HL-60 (cell line): ENCODE measurements at regions not wholly inside any gene's neighbourhood (a gene's known extent, or its start where the extent isn't known, plus 50 kb on each side); places are given as distances from the start of the nearest gene placed in this dataset.

ENCODE experiments used
- DNase-seq, 2 experiments: peaks; one replicate each; pipeline ENCODE4 v3.0.0-alpha.2; 2010 to 2020; ENCODE audit warnings: low read depth in 1 of 2, low spot score in 1 of 2
- H3K27ac ChIP-seq: fragments of 250-450 bp; sonication (Bioruptor Pico); replicated peaks from 2 replicates; pipeline ENCODE4 v1.5.1; 2020; ENCODE audit warnings: mild to moderate bottlenecking, moderate library complexity
- H3K27me3 ChIP-seq: fragments of 250-450 bp; sonication (Bioruptor Pico); 2 replicates; pipeline ENCODE4 v1.5.1; 2021; ENCODE audit warnings: mild to moderate bottlenecking, moderate library complexity; ENCODE audit not compliant: insufficient read depth, poor library complexity, severe bottlenecking
- H3K4me3 ChIP-seq: replicated peaks from 2 replicates; pipeline ENCODE4 v1.5.1; 2011; ENCODE audit warnings: mild to moderate bottlenecking, control low read depth, low read length; ENCODE audit not compliant: insufficient read depth
- CTCF ChIP-seq: IDR thresholded peaks from one replicate; pipeline ENCODE4 v1.5.1; 2011; ENCODE audit warnings: low read length, control low read depth, inconsistent platforms; ENCODE audit not compliant: insufficient read depth
- GABPA ChIP-seq: IDR thresholded peaks from 2 replicates; pipeline ENCODE4 v1.6.1; 2012; ENCODE audit warnings: low read depth
- POLR2AphosphoS5 ChIP-seq: IDR thresholded peaks from 2 replicates; pipeline ENCODE4 v1.6.1; 2012; ENCODE audit warnings: low read depth
- REST ChIP-seq: IDR thresholded peaks from 2 replicates; pipeline ENCODE4 v1.6.1; 2012; ENCODE audit warnings: low read depth; ENCODE audit not compliant: insufficient replicate concordance
- SPI1 ChIP-seq: IDR thresholded peaks from 2 replicates; pipeline ENCODE4 v1.6.1; 2012; ENCODE audit warnings: low read depth, mild to moderate bottlenecking, borderline replicate concordance

DNA sequence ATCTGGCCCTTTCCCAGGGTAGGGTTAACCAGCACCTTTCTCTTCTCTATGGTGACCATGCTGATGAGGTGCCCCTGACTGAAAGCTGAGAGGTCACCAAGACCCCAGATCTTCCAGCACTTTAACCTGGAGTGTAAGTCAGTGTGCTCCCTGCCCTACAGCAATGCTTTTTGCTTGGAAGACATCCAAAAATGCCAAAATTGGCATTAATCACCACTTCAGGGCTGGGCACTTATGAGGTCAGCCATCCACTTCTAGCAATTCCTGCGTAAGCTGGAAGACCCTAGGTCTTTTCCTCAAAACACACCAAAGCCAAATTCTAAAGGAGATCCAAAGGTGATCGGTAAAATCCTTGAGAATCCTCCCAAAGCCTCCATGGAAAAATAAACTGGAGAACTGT lies 81.2 kb upstream of the LOC128125822 start:
- no peaks in the 10 kb centered on the region for H3K27me3 ChIP-seq
- H3K27ac ChIP-seq: no peak overlapping the region
- no peak overlapping the region for H3K4me3 ChIP-seq
- TF ChIP-seq CTCF: no peak
- no peak for TF ChIP-seq REST
- TF ChIP-seq GABPA: no peak
- no peak for TF ChIP-seq POLR2AphosphoS5
- TF ChIP-seq SPI1: no peak
- DNase-seq: no peak

DNA sequence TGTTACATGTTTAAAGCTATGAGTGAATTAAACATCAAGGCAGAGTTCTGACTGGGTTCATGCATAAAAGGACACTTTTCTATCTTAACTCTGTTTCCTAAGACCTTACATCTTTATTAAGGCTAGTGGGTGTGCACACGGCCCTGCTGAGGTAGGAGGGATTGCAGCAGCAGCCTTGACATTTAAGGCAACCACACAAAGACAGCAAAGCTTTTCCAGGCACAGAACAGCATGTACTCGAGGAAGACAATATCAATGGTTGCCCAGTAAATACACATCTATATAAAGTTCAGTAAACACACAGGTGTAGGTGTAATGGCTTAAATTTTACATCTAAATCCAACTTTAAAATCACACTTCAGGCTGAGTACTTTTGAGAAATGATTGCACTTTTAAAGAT lies 79.8 kb upstream of the LOC128125822 start:
- no peak overlapping the region for H3K27ac ChIP-seq
- no peaks in the 10 kb centered on the region for H3K27me3 ChIP-seq
- H3K4me3 ChIP-seq: no peak overlapping the region
- TF ChIP-seq POLR2AphosphoS5 (no peak), GABPA (no peak), REST (no peak), CTCF (no peak), SPI1 (no peak)
- no peak for DNase-seq

- no peak for TF ChIP-seq CTCF
- TF ChIP-seq POLR2AphosphoS5: no peak
- TF ChIP-seq SPI1: no peak
- TF ChIP-seq GABPA: no peak
- no peak for TF ChIP-seq REST
- H3K4me3 ChIP-seq: no peak overlapping the region
- no peaks in the 10 kb centered on the region for H3K27me3 ChIP-seq
- no peak for DNase-seq
- H3K27ac ChIP-seq: no peak overlapping the region
Measured at GRCh38 chr6:63493557-63493956, 78.7 kb upstream of the LOC128125822 start.
